ENCODE measurements at regions not wholly inside any gene's neighbourhood (a gene's known extent, or its start where the extent isn't known, plus 50 kb on each side); places are given as distances from the start of the nearest gene placed in this dataset.

DNA sequence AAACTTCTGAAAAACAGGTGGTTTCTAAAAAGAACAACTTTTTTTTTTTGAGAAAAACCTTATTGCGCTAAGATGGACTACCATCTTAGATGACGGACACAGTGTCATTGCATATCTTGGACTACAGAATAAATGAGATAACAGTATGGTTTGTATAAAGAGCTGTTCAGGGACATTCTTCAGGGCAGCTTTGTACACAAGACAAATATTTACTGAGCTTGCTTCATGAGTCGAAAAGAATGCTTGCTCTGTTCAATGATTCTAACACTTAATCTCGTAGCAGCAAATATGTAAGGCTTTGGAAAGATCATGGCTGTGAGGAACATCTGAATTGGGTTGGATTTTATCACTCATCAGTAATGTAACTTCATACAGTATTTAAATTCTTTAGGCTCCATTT, 282.5 kb upstream of the CWC22 start:
- Histone ChIP-seq H3K4me1 (ENCODE audit: insufficient read depth, low read length) (no peaks in the 10 kb centered on the region), H3K9ac (ENCODE audit: low read depth, low read length) (no peak overlapping the region), H3K27me3 (ENCODE audit: insufficient read depth, low read length) (no peaks in the 10 kb centered on the region), H3K36me3 (ENCODE audit: insufficient read depth, low read depth, low read length) (no peaks in the 10 kb centered on the region), H3K27ac (ENCODE audit: low read length) (no peak overlapping the region), H3K4me3 (ENCODE audit: low read length) (no peak overlapping the region), H3K9me3 (ENCODE audit: insufficient read depth, low read depth, low read length) (no peaks in the 10 kb centered on the region)

DNA sequence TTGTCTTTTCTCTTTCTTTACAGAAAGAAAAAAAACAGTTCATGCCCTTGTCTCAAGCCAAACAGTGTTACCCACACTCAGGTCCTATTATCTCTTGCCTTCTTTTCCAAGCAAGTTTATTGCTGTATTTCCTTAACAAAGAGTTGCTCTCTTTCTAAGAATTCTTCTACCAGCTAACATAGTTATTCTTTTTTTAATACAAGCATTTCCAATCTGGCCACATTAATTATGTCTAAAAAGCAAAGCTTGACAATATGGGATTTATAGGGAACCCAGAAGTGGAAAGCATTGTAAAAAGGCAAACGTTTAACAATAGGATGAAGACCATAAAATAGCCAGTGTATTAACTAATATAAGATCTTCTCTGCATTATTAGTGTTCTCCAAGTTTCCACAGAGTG, 272.5 kb upstream of the CWC22 start:
- Histone ChIP-seq H3K4me3 (ENCODE audit: low read length) (no peak overlapping the region), H3K36me3 (ENCODE audit: insufficient read depth, low read depth, low read length) (no peaks in the 10 kb centered on the region), H3K27ac (ENCODE audit: low read length) (no peak overlapping the region), H3K4me1 (ENCODE audit: insufficient read depth, low read length) (no peaks in the 10 kb centered on the region), H3K27me3 (ENCODE audit: insufficient read depth, low read length) (no peaks in the 10 kb centered on the region), H3K9ac (ENCODE audit: low read depth, low read length) (no peak overlapping the region), H3K9me3 (ENCODE audit: insufficient read depth, low read depth, low read length) (no peaks in the 10 kb centered on the region)

DNA sequence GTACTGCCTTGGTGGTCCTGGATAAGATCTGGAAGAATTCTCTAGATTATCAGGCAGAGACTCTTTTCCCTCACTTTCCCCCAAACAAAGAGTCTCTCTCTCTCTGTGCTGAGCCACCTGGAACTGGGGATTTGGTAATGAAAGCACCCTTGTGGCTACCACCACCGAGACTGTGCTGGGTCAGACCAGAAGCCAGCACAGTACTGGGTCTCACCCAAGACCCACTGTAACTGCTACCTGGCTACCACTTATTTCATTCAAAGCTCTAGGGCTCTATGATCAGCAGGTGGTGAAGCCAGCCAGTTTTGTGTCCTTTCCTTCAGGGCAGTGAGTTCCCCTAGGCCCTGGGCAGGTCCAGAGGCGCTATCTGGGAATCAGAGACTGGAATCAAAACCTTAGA, 269.6 kb upstream of the CWC22 start:
- Histone ChIP-seq H3K9ac (ENCODE audit: low read depth, low read length) (no peak overlapping the region), H3K4me3 (ENCODE audit: low read length) (no peak overlapping the region), H3K9me3 (ENCODE audit: insufficient read depth, low read depth, low read length) (no peaks in the 10 kb centered on the region), H3K36me3 (ENCODE audit: insufficient read depth, low read depth, low read length) (no peaks in the 10 kb centered on the region), H3K27me3 (ENCODE audit: insufficient read depth, low read length) (no peaks in the 10 kb centered on the region), H3K4me1 (ENCODE audit: insufficient read depth, low read length) (no peaks in the 10 kb centered on the region), H3K27ac (ENCODE audit: low read length) (no peak overlapping the region)

DNA sequence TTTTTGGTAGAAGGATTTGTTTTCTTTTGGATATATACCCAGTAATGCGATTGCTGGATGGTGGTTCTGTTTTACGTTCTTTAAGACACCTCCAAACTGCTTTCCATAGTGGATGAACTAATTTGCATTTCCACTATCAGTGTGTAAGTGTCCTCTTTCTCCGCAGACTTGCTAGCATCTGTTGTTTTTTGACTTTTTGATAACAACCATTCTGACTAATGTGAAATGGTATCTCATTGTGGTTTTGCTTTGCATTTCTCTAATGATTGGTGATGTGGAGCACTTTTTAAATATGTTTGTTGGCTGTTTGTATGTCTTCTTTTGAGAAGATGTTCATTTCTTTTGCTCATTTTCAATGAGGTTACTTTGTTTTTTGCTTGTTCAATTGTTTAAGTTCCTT, 260.9 kb upstream of the CWC22 start:
- Histone ChIP-seq H3K9ac (ENCODE audit: low read depth, low read length) (no peak overlapping the region), H3K36me3 (ENCODE audit: insufficient read depth, low read depth, low read length) (no peaks in the 10 kb centered on the region), H3K27ac (ENCODE audit: low read length) (no peak overlapping the region), H3K9me3 (ENCODE audit: insufficient read depth, low read depth, low read length) (peaks cover 14% of the 10 kb centered on the region), H3K4me3 (ENCODE audit: low read length) (no peak overlapping the region), H3K27me3 (ENCODE audit: insufficient read depth, low read length) (no peaks in the 10 kb centered on the region), H3K4me1 (ENCODE audit: insufficient read depth, low read length) (no peaks in the 10 kb centered on the region)

DNA sequence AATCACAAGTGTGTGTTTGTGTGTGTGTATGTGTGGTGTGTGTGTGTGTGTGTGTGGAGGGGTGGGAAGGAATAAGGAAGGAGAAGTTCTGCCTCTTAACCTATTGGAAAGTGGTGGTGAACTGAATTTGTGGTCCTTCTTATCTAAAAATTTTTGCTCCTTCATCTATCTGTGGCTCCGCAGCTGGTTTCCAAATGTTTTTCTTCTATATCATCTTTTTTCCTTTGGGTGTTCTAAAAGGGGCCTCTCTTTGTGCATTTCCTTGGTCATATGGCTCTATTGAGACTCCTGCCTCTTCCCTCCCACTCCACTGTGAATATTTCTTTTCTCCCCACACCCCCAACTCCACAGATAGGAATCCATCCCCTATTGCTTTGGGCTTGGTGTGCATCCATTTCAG, 254.9 kb upstream of the CWC22 start:
- H3K4me1 ChIP-seq (ENCODE audit: insufficient read depth, low read length), result peaks cover 3% of the 10 kb centered on the region; the same call in 1 of the 2 replicates
- no peak overlapping the region for H3K4me3 ChIP-seq (ENCODE audit: low read length)
- no peak overlapping the region for H3K9ac ChIP-seq (ENCODE audit: low read depth, low read length)
- no peak overlapping the region for H3K27ac ChIP-seq (ENCODE audit: low read length)
- H3K27me3 ChIP-seq (ENCODE audit: insufficient read depth, low read length), result no peaks in the 10 kb centered on the region
- H3K36me3 ChIP-seq (ENCODE audit: insufficient read depth, low read depth, low read length), result no peaks in the 10 kb centered on the region
- H3K9me3 ChIP-seq (ENCODE audit: insufficient read depth, low read depth, low read length), result no peaks in the 10 kb centered on the region

DNA sequence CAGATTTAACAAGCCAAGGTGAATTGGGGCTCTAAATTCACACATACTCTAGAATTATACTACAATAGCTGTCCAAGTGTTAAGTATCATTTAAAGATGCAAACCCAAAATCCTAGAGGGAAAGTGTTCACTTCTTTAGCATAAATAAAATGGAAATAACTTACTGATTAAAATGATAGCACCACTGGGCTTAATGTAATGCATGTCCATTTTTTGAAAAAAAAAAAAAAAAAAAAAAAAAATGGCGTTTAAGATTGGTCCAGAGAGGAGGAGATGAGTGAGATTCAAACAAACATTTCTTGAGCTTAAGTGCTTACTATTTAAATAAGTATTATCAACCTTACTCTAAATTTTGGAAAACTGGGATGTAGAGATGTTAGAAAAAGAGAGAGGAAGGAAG, 251.5 kb upstream of the CWC22 start:
- Histone ChIP-seq H3K4me3 (ENCODE audit: low read length) (no peak overlapping the region), H3K36me3 (ENCODE audit: insufficient read depth, low read depth, low read length) (no peaks in the 10 kb centered on the region), H3K9me3 (ENCODE audit: insufficient read depth, low read depth, low read length) (no peaks in the 10 kb centered on the region), H3K4me1 (ENCODE audit: insufficient read depth, low read length) (peaks cover 3% of the 10 kb centered on the region; the same call in 1 of the 2 replicates), H3K27ac (ENCODE audit: low read length) (no peak overlapping the region), H3K9ac (ENCODE audit: low read depth, low read length) (no peak overlapping the region), H3K27me3 (ENCODE audit: insufficient read depth, low read length) (no peaks in the 10 kb centered on the region)

DNA sequence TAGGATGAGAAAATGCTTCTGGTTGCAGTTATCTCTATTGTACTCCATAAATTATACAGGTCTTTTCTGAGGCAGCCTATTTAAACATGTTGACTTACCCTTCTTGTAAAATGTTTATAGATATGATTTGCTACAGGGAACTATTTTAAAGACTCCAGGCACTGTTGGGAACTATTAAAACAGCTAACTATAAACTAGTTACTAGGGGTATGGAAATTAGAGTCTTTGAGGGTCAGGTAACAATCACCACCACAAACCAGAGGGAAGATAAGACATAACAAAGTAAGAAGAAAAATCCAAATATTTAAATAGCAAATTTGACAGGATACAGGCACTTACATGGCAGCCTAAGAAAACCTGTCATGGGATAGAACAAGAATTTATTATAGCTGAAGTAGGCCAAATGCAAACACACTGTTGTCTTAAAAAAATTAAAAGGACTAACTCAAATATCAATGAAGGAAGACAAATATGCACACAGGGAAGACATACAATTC, 251.0 kb upstream of the CWC22 start:
- Histone ChIP-seq H3K27ac (ENCODE audit: low read length) (no peak overlapping the region), H3K4me3 (ENCODE audit: low read length) (no peak overlapping the region), H3K9ac (ENCODE audit: low read depth, low read length) (no peak overlapping the region), H3K9me3 (ENCODE audit: insufficient read depth, low read depth, low read length) (no peaks in the 10 kb centered on the region), H3K27me3 (ENCODE audit: insufficient read depth, low read length) (no peaks in the 10 kb centered on the region), H3K36me3 (ENCODE audit: insufficient read depth, low read depth, low read length) (no peaks in the 10 kb centered on the region), H3K4me1 (ENCODE audit: insufficient read depth, low read length) (peaks cover 3% of the 10 kb centered on the region; the same call in 1 of the 2 replicates)

DNA sequence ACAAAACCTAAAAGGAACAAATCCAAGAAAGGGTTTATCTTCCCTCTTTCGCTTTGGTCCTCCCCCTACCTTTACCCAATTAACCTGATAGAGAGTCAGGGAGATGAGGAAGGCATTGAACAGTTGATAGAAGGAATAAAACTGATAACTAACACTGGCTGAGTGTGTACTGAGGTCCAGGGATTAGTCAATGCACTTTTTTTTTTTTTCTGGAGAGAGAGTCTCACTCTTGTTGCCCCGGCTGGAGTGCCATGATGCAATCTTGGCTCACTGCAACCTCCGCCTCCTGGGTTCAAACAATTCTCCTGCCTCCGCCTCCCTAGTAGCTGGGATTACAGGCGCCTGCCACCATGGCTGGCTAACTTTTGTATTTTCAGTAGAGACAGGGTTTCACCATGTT, 250.2 kb upstream of the CWC22 start:
- Histone ChIP-seq H3K4me3 (ENCODE audit: low read length) (no peak overlapping the region), H3K9ac (ENCODE audit: low read depth, low read length) (no peak overlapping the region), H3K9me3 (ENCODE audit: insufficient read depth, low read depth, low read length) (no peaks in the 10 kb centered on the region), H3K4me1 (ENCODE audit: insufficient read depth, low read length) (peaks cover 3% of the 10 kb centered on the region; the same call in 1 of the 2 replicates), H3K36me3 (ENCODE audit: insufficient read depth, low read depth, low read length) (no peaks in the 10 kb centered on the region), H3K27me3 (ENCODE audit: insufficient read depth, low read length) (no peaks in the 10 kb centered on the region), H3K27ac (ENCODE audit: low read length) (no peak overlapping the region)

DNA sequence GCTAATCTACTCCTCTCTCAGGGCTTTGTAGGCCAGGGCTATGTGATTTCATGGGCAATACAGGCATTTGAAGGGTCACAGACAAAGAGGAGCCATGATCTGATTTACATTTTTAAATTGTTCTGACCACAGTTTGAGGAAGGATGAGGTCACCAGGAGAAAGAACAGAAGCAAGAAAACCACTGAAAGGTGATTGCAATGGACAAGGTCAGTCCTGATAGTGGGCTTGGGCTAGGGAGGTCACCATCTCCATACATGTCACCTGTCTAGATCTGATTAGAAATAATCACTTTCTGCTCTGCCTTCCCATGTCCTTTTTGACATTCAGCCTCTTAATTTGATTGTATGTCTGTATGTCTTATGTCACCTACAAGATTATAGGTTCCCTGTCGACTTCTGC, 248.9 kb upstream of the CWC22 start:
- no peak overlapping the region for H3K9ac ChIP-seq (ENCODE audit: low read depth, low read length)
- no peak overlapping the region for H3K4me3 ChIP-seq (ENCODE audit: low read length)
- H3K27ac ChIP-seq (ENCODE audit: low read length), result no peak overlapping the region
- no peaks in the 10 kb centered on the region for H3K9me3 ChIP-seq (ENCODE audit: insufficient read depth, low read depth, low read length)
- no peaks in the 10 kb centered on the region for H3K36me3 ChIP-seq (ENCODE audit: insufficient read depth, low read depth, low read length)
- no peaks in the 10 kb centered on the region for H3K27me3 ChIP-seq (ENCODE audit: insufficient read depth, low read length)
- H3K4me1 ChIP-seq (ENCODE audit: insufficient read depth, low read length), result peaks cover 3% of the 10 kb centered on the region; the same call in 1 of the 2 replicates

DNA sequence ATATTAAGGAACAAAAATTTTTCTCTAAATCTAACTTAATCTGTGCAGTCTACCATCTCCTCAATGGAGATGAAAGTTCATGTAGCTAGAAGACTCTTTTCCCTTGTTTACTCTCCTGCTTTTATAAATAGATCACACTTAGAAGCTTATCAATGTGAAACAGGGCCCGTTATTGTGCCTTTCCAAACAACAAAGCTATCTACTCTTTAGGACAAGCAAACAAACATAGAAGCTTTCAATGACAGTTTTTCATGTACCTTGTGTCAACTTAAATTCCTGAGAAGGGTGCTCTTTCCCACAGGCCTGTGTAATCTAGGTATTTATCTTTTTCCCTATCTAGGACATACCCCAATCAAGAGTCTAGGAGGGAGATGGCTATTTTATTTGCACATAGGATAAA, 247.8 kb upstream of the CWC22 start:
- no peak overlapping the region for H3K27ac ChIP-seq (ENCODE audit: low read length)

DNA sequence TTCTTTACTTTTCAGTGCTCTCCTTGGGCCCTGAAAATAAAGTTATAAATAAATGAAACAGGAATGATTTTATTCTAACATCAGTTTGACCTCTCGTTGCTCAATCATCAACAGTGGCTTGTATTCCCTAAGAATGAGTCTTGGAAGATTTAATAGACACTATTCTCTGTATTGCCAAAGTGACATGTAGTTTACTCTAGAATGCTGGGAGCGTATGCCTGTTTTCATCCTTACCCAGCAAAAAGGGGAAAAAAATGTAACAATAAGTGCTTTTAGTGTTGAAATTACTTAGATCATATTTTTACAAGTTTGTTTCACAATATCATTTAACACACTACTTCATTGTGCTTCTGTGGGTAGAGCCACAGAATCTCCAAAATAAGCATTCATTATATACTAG, 240.6 kb upstream of the CWC22 start:
- Histone ChIP-seq H3K36me3 (ENCODE audit: insufficient read depth, low read depth, low read length) (no peaks in the 10 kb centered on the region), H3K4me3 (ENCODE audit: low read length) (no peak overlapping the region), H3K4me1 (ENCODE audit: insufficient read depth, low read length) (no peaks in the 10 kb centered on the region), H3K27ac (ENCODE audit: low read length) (no peak overlapping the region), H3K27me3 (ENCODE audit: insufficient read depth, low read length) (no peaks in the 10 kb centered on the region), H3K9me3 (ENCODE audit: insufficient read depth, low read depth, low read length) (no peaks in the 10 kb centered on the region), H3K9ac (ENCODE audit: low read depth, low read length) (no peak overlapping the region)

More for the DNA sequence above, 247.8 kb upstream of the CWC22 start:
- Histone ChIP-seq H3K9ac (ENCODE audit: low read depth, low read length) (no peak overlapping the region), H3K9me3 (ENCODE audit: insufficient read depth, low read depth, low read length) (no peaks in the 10 kb centered on the region), H3K4me1 (ENCODE audit: insufficient read depth, low read length) (peaks cover 3% of the 10 kb centered on the region; the same call in 1 of the 2 replicates), H3K36me3 (ENCODE audit: insufficient read depth, low read depth, low read length) (no peaks in the 10 kb centered on the region), H3K4me3 (ENCODE audit: low read length) (no peak overlapping the region), H3K27me3 (ENCODE audit: insufficient read depth, low read length) (no peaks in the 10 kb centered on the region)

DNA sequence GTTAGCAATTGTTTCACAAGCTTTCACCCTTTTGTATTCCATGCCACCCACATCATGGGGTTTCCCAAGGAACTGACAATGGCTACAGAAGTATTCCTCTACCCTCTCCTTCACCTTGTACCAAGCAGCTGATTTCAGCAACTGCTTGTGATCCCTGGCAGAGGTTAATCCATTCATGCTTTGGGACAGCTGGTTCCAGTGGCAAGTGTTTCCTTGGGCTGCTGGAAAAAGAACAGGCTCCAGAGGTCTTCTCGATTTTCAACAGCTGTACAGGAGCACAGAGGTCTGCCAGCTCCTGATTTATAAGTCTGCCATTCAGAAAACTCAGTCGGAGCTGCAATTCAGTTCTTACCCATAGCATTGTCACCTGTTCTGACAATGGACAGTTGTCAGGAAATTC, 239.2 kb upstream of the CWC22 start:
- Histone ChIP-seq H3K9me3 (ENCODE audit: insufficient read depth, low read depth, low read length) (no peaks in the 10 kb centered on the region), H3K36me3 (ENCODE audit: insufficient read depth, low read depth, low read length) (no peaks in the 10 kb centered on the region), H3K9ac (ENCODE audit: low read depth, low read length) (no peak overlapping the region), H3K27ac (ENCODE audit: low read length) (no peak overlapping the region), H3K4me1 (ENCODE audit: insufficient read depth, low read length) (no peaks in the 10 kb centered on the region), H3K27me3 (ENCODE audit: insufficient read depth, low read length) (no peaks in the 10 kb centered on the region), H3K4me3 (ENCODE audit: low read length) (no peak overlapping the region)

DNA sequence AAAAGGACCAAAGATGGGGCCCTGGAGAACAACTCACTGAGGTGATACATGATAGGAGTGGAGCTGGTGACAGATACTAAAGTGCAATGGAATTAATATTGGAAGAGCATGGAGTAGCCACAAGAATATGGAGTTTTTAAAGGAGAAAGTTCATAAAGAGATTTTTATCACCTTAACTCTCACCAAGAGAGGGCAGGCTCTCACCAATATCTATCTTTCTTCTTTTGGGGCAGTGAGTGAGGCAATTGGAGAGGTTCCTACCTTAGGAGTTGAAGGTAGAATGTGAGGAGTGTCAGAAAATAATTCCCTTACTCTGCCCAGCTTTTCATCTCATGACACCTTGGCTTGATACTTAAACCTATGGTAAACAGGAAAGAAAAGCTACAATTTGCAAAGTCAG, 233.7 kb upstream of the CWC22 start:
- Histone ChIP-seq H3K36me3 (ENCODE audit: insufficient read depth, low read depth, low read length) (no peaks in the 10 kb centered on the region), H3K27ac (ENCODE audit: low read length) (no peak overlapping the region), H3K4me1 (ENCODE audit: insufficient read depth, low read length) (no peaks in the 10 kb centered on the region), H3K27me3 (ENCODE audit: insufficient read depth, low read length) (no peaks in the 10 kb centered on the region), H3K4me3 (ENCODE audit: low read length) (no peak overlapping the region), H3K9ac (ENCODE audit: low read depth, low read length) (no peak overlapping the region), H3K9me3 (ENCODE audit: insufficient read depth, low read depth, low read length) (no peaks in the 10 kb centered on the region)
